ENCODE measurements at regions not wholly inside any gene's neighbourhood (a gene's known extent, or its start where the extent isn't known, plus 50 kb on each side); places are given as distances from the start of the nearest gene placed in this dataset.
"Not testable (repeated sequence)": the region's sequence is repeated elsewhere in the genome, so short reads cannot be mapped to it uniquely, and the experiment has no call there.

DNA sequence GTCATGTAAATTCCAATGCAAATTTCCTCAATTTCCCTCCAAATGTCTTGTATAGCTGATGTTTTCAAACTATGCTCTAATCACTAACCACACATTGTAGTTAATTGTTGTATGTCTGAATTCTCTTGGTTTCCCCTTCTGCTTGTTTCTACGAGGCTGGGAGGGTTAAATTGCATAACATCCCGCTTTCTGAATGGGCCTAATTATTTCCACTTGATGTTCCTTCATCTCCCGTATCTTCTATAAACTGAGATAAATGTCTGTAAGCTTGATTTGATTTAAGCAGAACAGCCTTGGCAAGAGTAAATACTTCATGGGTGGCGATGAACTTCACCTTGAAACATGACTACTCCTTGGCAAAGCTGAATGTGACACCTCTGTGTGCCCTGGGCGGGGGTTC is 72.2 kb downstream of the SERINC2 start:
- no peak for DNase-seq (ENCODE audit: low read depth)

GRCh38 chr1:31487143-31487542 is 74.1 kb downstream of the SERINC2 start:
- no peak for DNase-seq (ENCODE audit: low read depth)

DNA sequence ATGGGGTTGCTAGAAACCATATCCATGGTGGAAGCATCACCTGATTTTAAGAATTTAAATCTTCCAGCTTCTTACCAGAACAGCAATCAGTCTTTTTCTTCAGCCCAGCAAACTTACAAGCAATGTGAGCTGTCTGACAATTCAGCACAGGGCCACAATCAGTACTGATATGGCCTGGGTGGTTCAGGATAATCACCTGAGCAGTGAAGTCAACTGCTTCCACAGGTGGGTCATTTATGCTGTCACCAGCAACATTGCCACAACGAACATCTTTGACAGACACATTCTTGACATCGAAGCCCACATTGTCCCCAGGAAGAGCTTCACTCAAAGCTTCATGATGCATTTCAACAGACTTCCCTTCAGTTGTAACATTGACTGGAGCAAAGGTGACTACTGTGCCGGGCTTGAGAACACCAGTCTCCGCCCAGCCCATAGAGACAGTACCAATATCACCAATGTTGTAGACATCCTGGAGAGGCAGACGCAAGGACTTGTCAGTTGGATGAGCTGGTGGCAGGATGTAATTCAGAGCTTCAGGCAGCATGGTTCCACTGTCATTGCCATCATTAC is 74.8 kb downstream of the SERINC2 start:
- no peak for DNase-seq (ENCODE audit: low read depth)

DNA sequence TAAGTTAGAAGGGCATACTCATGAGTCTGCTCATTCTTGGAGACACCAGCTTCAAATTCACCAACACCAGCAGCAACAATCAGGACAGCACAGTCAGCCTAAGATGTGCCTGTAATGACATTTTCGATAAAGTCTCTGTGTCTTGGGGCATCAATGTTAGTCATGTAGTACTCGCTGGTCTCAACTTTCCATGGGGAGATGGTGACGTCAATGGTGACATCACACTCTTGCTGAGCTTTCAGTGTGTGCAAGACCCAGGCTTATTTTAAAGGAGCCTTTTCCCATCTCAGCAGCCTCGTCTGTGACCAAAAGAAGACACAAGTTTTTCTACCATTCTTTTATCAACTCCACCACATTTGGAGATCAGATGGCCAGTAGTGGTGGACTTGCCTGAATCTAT is 75.5 kb downstream of the SERINC2 start:
- DNase-seq (ENCODE audit: low read depth): no peak

DNA sequence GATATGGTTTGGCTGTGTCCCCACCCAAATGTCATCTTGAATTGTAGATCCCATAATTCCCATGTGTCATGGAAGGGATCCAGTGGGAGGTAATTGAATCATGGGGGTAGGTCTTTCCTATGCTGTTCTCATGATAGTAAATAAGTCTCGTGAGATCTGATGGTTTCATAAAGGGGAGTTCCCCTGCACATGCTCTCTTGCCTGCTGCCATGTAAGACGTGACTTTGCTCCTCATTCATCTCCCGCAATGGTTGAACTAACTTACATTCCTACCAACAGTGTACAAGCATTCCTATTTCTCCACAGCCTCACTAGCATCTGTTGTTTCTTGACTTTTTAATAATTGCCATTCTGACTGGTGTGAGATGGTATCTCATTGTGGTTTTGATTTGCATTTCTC is 76.6 kb downstream of the SERINC2 start:
- not testable (repeated sequence) for DNase-seq (ENCODE audit: low read depth)

GRCh38 chr1:31490596-31490995 is 77.6 kb downstream of the SERINC2 start:
- DNase-seq (ENCODE audit: low read depth): not testable (repeated sequence)

- DNase-seq (ENCODE audit: low read depth): not testable (repeated sequence)
Observed at GRCh38 chr1:31495351-31495750, 81.0 kb upstream of the TINAGL1 start.

DNA sequence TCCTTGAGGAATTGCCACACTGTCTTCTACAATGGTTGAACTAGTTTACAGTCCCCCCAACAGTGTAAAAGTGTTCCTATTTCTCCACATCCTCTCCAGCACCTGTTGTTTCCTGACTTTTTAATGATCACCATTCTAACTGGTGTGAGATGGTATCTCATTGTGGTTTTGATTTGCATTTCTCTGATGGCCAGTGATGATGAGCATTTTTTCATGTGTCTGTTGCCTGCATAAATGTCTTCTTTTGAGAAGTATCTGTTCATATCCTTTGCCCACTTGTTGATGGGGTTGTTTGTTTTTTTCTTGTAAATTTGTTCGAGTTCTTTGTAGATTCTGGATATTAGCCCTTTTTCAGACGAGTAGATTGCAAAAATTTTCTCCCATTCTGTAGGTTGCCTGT is 80.5 kb upstream of the TINAGL1 start:
- DNase-seq (ENCODE audit: low read depth): not testable (repeated sequence)

GRCh38 chr1:31497601-31498000 is 78.7 kb upstream of the TINAGL1 start:
- DNase-seq (ENCODE audit: low read depth): peak; percentile 40

GRCh38 chr1:31498376-31499040 is 77.8 kb upstream of the TINAGL1 start:
- DNase-seq (ENCODE audit: low read depth): no peak

GRCh38 chr1:31501505-31501904 is 74.8 kb upstream of the TINAGL1 start:
- no peak for DNase-seq (ENCODE audit: low read depth)

- DNase-seq (ENCODE audit: low read depth): no peak
Observed at GRCh38 chr1:31502253-31502652, 74.1 kb upstream of the TINAGL1 start.

DNA sequence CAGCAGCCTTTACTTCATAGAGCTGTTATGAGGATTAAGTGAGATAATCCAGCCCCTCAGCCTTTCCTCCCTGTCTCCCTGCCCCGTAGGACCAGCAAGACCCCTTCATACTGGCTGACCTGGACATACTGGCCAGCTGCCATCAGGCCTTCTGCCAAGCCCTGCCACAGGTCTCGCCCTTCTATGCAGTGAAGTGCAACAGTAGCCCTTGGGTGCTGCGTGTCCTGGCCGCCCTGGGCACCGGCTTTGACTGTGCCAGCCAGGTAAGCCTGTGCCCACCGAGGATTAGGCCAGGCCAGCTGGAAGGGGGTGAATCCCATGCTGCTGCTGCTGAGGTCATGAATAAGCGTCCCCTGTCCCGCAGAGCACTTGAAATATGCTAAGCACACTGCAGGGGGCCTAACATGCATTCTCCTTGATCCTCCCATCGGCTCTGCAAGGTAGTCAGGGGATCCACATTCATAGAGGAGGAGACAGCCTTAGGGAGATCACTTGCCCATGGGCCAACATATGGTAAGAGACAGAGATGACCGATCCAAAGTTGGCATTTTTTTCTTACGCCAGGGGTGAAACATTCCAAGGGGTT is 73.3 kb upstream of the TINAGL1 start:
- DNase-seq (ENCODE audit: low read depth): no peak

GRCh38 chr1:31503570-31503969 is 72.7 kb upstream of the TINAGL1 start:
- no peak for DNase-seq (ENCODE audit: low read depth)

DNA sequence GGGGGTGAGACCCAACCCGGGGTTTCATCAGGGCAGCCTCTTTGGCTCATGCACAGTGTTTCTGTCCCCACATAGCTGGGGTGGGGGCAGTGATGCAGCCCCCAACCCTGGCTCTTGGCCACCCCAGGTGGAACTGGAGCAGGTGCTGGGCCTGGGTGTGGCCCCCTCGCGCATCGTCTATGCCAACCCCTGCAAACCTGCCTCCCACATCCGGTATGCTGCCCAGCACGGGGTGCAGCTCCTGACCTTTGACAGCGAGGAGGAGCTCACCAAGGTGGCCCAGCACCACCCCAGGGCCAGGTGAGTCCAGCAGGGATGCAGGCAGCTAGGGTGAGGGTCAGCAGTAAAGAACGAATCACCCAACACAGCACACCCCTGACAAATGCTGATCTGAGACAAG is 72.3 kb upstream of the TINAGL1 start:
- no peak for DNase-seq (ENCODE audit: low read depth)

- peak; percentile 48 for DNase-seq (ENCODE audit: low read depth)
Observed at GRCh38 chr1:31505911-31506497, 70.3 kb upstream of the TINAGL1 start.

- no peak for DNase-seq (ENCODE audit: low read depth)
Observed at GRCh38 chr1:31507221-31507620, 69.1 kb upstream of the TINAGL1 start.

DNA sequence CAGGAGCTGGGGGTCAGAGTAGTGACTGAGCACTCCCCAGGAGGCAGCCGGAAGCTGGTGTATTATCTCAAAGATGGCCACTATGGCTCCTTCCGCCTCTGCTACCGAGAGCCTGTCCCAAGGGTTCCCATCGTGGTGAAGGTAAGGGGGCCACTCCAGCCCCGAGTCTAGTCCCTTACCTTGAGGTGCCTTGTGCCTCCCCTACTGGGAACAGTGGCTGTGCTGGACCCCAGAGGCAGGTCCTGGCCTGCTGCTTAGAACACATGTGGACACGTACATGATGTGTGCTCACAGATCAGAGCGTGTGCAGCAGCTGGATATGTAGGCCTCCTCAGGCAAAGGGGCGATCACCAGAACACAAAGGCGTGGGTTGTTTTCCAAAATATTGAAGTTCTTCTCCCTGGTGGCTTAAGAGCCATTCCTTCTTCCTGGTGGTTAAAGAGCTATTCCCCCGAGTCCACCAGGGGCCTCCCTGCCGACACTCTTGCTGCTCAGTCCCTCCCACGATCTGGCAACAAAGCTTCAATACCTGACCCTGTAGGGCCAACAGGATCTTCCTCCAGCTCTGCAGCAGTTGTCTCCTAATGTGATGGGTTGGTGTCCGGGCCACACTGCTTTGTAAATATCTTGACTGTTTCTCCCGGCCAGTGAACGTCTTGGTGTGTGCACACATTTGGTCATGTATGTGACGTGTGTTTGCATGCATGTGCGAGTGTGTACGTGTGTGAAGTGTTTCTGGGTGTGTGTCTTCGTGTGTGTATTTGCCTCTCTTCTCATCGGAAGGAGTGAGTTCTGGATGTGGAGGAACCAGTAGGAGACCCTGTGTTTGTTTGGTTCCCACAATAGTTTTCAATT is 68.4 kb upstream of the TINAGL1 start:
- DNase-seq (ENCODE audit: low read depth): no peak

- no peak for DNase-seq (ENCODE audit: low read depth)
Observed at GRCh38 chr1:31509124-31510072, 66.9 kb upstream of the TINAGL1 start.

DNA sequence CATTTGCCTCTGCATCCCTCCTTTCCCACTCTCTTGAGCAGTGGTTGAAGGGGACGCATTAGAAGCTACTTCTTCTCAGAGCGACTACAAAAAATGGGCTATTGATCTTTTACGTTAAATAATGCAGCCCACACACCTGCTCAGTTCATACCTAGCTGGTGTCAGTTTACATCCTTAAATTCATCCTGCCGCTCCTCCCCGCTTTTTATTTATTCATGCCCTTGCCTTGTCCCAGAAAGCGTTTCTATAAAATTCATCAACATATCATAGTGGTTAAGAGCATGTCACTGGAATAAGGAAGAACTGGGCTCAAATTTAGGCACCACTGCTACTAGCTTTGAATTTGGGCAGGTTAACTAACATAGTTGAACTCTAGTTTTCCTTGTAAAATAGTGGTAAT is 66.0 kb upstream of the TINAGL1 start:
- no peak for DNase-seq (ENCODE audit: low read depth)
